Choroid plexus epithelial cell (primary cell): ENCODE measurements at regions not wholly inside any gene's neighbourhood (a gene's known extent, or its start where the extent isn't known, plus 50 kb on each side); places are given as distances from the start of the nearest gene placed in this dataset.

Experiments used
- DNase-seq: peaks from one replicate; pipeline ENCODE4 v3.0.0-alpha.2; 2010; ENCODE audit warnings: low read depth
- H3K4me3 ChIP-seq: 2 replicates; pipeline ENCODE4 v1.5.1; 2011; ENCODE audit warnings: low read depth, mild to moderate bottlenecking, control low read depth, low read length, moderate library complexity
- TF ChIP-seq, protein P1 (sequence below): conservative IDR thresholded peaks from 2 replicates; pipeline ENCODE4 v1.5.1; 2011; ENCODE audit warnings: low read depth, mild to moderate bottlenecking, control low read depth, inconsistent platforms, low read length, moderate library complexity

DNA sequence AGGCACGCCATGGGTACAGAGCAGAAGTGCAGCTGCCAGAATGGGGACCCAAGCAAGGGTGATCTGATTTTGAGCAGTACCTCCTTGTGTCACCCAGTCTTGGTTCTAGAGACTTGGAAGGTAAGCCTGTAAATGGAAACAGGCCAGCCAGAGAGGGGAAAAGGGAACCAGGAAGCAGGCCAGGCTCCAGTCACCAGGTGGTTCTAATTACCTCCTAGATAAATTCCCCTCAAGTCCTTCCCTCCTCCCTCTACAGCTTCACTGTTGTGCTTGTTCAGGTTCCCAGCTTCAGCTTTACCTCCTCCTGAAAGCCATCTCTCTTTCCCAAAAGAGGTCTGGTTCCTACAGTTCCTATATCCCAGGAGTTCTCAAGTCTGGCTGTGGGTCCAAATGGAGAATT is 58.8 kb upstream of the SLC7A14 start:
- TF ChIP-seq, protein P1, sequence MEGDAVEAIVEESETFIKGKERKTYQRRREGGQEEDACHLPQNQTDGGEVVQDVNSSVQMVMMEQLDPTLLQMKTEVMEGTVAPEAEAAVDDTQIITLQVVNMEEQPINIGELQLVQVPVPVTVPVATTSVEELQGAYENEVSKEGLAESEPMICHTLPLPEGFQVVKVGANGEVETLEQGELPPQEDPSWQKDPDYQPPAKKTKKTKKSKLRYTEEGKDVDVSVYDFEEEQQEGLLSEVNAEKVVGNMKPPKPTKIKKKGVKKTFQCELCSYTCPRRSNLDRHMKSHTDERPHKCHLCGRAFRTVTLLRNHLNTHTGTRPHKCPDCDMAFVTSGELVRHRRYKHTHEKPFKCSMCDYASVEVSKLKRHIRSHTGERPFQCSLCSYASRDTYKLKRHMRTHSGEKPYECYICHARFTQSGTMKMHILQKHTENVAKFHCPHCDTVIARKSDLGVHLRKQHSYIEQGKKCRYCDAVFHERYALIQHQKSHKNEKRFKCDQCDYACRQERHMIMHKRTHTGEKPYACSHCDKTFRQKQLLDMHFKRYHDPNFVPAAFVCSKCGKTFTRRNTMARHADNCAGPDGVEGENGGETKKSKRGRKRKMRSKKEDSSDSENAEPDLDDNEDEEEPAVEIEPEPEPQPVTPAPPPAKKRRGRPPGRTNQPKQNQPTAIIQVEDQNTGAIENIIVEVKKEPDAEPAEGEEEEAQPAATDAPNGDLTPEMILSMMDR: no peak
- no peak for DNase-seq
- H3K4me3 ChIP-seq: no peak overlapping the region

DNA sequence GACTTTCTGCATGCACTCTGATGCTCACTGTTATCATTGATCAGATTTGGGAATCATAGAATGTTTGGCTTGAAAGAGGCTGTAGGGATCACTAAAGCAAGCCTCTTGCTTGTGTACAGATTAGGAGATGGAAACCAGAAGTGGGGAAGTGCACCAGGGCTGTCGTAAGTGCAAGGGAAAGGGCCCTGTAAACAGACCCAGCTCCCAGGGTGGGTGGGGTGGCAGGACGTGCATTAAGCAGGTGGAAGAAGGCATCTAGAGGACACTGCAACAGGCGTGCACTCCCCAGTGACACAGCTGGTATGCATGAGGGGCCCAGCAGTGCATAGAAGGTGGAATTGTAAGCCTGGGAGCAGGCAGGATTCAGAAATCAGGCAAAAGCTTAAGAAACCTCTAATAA is 58.0 kb upstream of the SLC7A14 start:
- DNase-seq: no peak
- TF ChIP-seq, protein P1: no peak
- H3K4me3 ChIP-seq: no peak overlapping the region

DNA sequence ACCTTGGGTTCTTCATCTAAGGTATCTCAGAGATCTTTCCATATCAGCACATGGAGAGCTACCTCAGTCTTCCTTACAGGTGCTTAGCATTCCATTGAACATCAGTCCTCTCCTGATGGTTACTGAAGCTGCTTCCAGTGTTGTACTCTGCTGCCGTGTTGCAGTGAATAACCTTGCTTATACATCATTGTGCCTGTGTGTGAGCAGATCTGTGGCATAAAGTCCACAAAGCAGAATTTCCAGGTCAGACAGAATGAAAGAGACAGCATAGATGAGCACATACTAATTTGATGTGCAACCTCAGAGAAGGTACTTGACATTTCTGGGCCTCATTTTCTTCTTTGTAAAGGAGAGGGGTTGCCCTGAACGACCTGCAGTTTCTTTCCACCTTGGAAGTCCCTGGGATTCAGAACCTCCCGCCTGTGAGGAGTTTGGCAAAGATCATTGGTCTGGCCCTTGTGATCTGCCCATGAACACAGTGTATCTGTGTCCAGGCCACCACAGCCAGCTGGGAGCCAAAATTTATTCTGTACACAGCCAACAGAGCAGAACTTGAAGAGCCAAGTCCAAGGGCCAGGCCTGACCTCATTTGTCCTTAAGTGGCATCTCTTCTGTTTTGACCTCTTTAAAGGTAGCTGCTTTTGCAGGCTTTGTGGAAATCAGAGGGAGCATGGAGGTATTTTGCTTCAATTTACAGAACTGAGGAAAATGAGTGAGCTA is 57.2 kb upstream of the SLC7A14 start:
- TF ChIP-seq, protein P1: no peak
- no peak overlapping the region for H3K4me3 ChIP-seq
- no peak for DNase-seq

DNA sequence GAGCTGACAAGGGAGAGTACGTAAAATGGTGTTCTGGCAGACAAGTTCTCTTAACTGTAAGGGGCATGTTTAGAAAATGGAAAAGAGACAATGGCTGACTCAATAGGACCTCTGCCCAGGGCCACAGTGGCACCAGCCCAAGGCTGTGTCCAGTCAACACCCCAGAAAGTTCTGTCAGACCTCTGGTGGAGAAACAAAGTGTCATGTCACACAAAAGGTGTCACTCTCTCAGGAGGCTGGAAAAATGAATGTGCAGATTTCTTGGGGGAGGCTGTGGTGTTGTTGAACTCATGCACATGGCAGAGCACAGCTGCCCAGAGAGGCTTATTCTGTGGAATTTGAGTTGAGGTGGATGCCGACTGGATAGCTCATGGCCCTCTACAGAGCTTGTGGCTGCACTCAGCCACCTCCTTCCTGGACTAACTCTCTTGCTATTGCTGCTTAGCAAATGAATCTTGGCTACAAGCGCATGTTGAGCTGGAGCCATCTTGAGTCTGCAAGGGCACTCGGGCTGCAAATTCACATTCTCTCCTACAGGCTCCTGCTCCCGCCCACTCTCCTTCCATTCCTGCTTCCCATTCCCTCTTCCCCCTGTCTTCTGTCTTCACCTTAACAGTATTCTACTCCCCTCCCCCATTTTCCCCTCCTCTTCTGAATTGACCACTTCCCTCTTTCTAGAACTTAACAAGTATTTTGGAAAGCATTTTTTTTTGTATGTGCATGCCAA is 55.8 kb upstream of the SLC7A14 start:
- DNase-seq: no peak
- TF ChIP-seq, protein P1: no peak
- H3K4me3 ChIP-seq: no peak overlapping the region

DNA sequence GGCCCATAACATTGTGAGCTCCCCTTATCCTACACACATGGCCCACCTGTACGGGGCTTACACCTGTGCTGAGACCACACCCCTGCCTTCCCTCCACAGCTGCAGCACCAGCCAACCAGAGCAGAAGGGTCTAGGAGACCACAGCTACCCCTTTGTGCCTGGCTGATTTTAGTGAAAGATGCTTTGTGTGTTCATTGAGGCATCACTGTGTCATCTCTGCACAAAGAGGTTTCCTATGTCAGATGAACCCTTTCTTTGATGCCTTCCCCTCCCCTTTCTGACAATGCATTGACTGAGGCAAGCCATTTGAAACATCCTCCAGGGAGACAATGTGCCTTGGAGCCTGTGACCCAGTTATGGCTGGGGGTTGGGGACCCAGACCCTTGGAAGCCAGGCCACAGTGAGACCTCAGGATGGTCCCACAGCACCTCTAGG is 54.9 kb upstream of the SLC7A14 start:
- no peak for DNase-seq
- TF ChIP-seq, protein P1: no peak
- H3K4me3 ChIP-seq: no peak overlapping the region

DNA sequence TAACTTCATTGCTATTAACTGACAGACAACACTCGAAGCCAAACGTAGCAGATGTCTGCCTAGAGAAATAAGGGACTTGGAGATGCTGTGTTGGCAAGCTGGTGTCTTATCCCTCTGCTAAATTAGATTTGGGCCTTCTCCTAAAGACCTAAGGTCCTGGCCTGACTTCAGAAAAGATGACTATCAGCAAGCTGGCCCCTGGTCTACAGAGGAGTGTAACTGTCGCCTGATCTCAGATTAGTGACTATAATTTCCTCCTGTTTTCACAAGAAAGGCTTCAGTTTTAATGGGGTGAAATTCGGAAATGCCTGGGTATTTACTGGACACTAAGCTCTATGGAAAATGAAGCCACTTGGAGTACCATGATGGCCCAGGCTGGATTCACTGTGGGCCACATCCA is 53.1 kb upstream of the SLC7A14 start:
- TF ChIP-seq, protein P1: no peak
- no peak overlapping the region for H3K4me3 ChIP-seq
- no peak for DNase-seq
